ENCODE measurements at regions not wholly inside any gene's neighbourhood (a gene's known extent, or its start where the extent isn't known, plus 50 kb on each side); places are given as distances from the start of the nearest gene placed in this dataset.

DNA sequence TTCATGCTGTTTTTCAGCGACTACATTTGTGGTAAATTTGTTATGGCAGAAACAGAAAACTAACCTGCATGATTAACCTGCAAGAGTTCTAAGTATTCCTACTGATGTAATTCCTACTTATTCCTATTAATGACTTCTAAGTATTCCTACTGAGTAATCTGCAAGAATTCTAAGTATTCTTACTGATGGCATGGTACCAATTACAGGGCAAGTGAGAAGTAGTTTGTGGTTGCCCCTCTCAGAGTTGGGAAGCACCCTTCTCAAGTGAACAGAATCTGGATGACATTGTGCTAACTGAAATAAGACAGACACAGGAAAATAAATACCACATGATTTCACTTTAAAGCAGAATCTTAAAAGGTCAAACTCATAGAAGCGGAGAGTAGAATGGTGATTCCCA lies 100.9 kb upstream of the CPNE8 start:
- DNase-seq (ENCODE audit: low spot score), result no peak
- H3K27ac ChIP-seq (ENCODE audit: low read depth, low read length, poor library complexity, severe bottlenecking), result no peak overlapping the region
- H3K4me1 ChIP-seq (ENCODE audit: insufficient read depth, low read length, poor library complexity, severe bottlenecking), result no peaks in the 10 kb centered on the region
- TF ChIP-seq EZH2 (IDR thresholded peaks at IDR 0.05; ENCODE audit: borderline replicate concordance, low read depth, low read length, poor library complexity, severe bottlenecking), result no peak
- TF ChIP-seq, protein P1, sequence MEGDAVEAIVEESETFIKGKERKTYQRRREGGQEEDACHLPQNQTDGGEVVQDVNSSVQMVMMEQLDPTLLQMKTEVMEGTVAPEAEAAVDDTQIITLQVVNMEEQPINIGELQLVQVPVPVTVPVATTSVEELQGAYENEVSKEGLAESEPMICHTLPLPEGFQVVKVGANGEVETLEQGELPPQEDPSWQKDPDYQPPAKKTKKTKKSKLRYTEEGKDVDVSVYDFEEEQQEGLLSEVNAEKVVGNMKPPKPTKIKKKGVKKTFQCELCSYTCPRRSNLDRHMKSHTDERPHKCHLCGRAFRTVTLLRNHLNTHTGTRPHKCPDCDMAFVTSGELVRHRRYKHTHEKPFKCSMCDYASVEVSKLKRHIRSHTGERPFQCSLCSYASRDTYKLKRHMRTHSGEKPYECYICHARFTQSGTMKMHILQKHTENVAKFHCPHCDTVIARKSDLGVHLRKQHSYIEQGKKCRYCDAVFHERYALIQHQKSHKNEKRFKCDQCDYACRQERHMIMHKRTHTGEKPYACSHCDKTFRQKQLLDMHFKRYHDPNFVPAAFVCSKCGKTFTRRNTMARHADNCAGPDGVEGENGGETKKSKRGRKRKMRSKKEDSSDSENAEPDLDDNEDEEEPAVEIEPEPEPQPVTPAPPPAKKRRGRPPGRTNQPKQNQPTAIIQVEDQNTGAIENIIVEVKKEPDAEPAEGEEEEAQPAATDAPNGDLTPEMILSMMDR (conservative IDR thresholded peaks at IDR 0.05; ENCODE audit: low read depth, low read length), result no peak
- intact Hi-C loops (cut with micrococcal nuclease; ENCODE audit: unreplicated experiment), result no loop called here
- ChIA-PET POLR2A (ENCODE audit: low non-redundant PET) (no interaction called here), CTCF (no interaction called here)
- no TSS peak for BruUV-seq (replicated peaks)
- no peaks in the 10 kb centered on the region for H3K9me3 ChIP-seq (ENCODE audit: low read depth, low read length, poor library complexity, severe bottlenecking)
- H3K4me3 ChIP-seq (ENCODE audit: low read depth, low read length, poor library complexity, severe bottlenecking), result no peak overlapping the region
- no peaks in the 10 kb centered on the region for H3K27me3 ChIP-seq (replicated peaks; ENCODE audit: insufficient read depth, low read depth, low read length, poor library complexity)
- no peaks in the 10 kb centered on the region for H3K36me3 ChIP-seq (ENCODE audit: insufficient read depth, low read length, poor library complexity, severe bottlenecking)

DNA sequence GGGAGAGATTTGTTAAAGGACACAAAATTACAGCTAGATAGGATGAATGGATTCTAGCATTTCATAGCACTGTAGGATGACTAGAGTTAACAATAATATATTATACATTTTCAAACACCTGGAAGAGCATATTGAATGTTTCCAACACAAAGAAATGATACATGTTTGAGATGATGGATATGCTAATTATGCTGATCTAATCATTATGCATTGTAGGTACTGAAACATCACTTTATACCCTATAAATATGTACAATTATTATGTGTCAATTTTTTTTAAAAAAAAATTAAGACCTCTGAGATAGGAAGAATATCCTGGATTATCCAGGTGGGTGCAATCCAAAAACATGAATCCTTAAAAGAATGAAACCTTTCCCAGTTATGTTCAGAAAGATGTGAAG lies 100.3 kb upstream of the CPNE8 start:
- Histone ChIP-seq H3K36me3 (ENCODE audit: insufficient read depth, low read length, poor library complexity, severe bottlenecking) (no peaks in the 10 kb centered on the region), H3K27me3 (replicated peaks; ENCODE audit: insufficient read depth, low read depth, low read length, poor library complexity) (no peaks in the 10 kb centered on the region), H3K9me3 (ENCODE audit: low read depth, low read length, poor library complexity, severe bottlenecking) (no peaks in the 10 kb centered on the region), H3K27ac (ENCODE audit: low read depth, low read length, poor library complexity, severe bottlenecking) (no peak overlapping the region), H3K4me1 (ENCODE audit: insufficient read depth, low read length, poor library complexity, severe bottlenecking) (no peaks in the 10 kb centered on the region), H3K4me3 (ENCODE audit: low read depth, low read length, poor library complexity, severe bottlenecking) (no peak overlapping the region)
- DNase-seq (ENCODE audit: low spot score), result no peak
- no TSS peak for BruUV-seq (replicated peaks)
- TF ChIP-seq EZH2 (IDR thresholded peaks at IDR 0.05; ENCODE audit: borderline replicate concordance, low read depth, low read length, poor library complexity, severe bottlenecking), result no peak
- TF ChIP-seq, protein P1 (conservative IDR thresholded peaks at IDR 0.05; ENCODE audit: low read depth, low read length), result no peak
- ChIA-PET CTCF (no interaction called here), POLR2A (ENCODE audit: low non-redundant PET) (no interaction called here)
- intact Hi-C loops (cut with micrococcal nuclease; ENCODE audit: unreplicated experiment), result no loop called here

DNA sequence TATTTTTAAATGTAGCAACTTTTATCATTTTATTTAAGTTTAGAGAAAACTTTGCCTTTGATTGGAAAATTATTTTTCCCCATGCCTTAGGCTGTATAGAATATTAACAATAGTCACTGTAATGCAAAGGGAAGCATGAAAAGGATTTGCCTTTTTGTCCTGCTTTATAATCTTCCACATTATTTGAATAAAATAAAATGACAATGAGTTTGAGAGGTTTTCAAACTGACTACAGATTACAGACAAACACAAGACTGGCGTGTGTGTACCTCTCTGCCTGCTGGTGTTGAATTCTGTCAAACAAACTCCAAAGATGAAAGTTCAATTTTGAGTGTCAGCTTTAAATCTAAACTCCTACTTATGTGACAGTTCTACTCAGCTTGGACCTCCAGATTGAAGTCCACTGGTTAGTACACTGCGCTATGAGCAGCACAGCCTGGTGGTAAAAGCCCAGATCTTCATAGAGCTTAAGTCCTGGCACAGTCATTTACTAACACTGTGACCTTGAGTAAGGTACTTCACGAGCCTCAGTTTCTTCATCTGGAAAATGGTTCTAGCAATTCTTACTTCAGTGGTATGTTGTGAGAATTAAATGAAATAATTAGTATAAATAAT lies 98.3 kb upstream of the CPNE8 start:
- H3K4me3 ChIP-seq (ENCODE audit: low read depth, low read length, poor library complexity, severe bottlenecking), result no peak overlapping the region
- BruUV-seq (replicated peaks), result no TSS peak

DNA sequence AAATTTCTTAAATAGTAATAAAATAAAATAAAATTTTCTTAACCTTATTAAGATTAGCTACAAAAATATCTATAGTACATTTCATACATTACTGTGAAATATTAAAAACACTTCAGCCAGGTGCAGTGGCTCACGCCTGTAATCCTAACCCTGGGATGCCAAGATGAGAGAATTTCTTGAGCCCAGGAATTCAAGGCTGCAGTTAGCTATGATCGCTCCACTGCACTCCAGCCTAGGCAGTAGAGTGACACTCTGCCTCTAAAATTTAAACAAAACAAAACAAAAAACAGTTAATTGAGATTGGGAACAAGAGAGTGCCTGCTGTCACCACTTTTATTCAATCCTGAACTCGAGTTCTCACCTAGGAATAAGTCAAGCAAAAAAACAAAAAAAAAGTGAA lies 95.0 kb upstream of the CPNE8 start:
- no peaks in the 10 kb centered on the region for H3K4me1 ChIP-seq (ENCODE audit: insufficient read depth, low read length, poor library complexity, severe bottlenecking)
- no peak overlapping the region for H3K27ac ChIP-seq (ENCODE audit: low read depth, low read length, poor library complexity, severe bottlenecking)
- ChIA-PET POLR2A (ENCODE audit: low non-redundant PET) (no interaction called here), CTCF (no interaction called here)
- H3K36me3 ChIP-seq (ENCODE audit: insufficient read depth, low read length, poor library complexity, severe bottlenecking), result no peaks in the 10 kb centered on the region
- DNase-seq (ENCODE audit: low spot score), result no peak
- H3K27me3 ChIP-seq (replicated peaks; ENCODE audit: insufficient read depth, low read depth, low read length, poor library complexity), result no peaks in the 10 kb centered on the region
- H3K4me3 ChIP-seq (ENCODE audit: low read depth, low read length, poor library complexity, severe bottlenecking), result no peak overlapping the region
- TF ChIP-seq, protein P1 (conservative IDR thresholded peaks at IDR 0.05; ENCODE audit: low read depth, low read length), result no peak
- TF ChIP-seq EZH2 (IDR thresholded peaks at IDR 0.05; ENCODE audit: borderline replicate concordance, low read depth, low read length, poor library complexity, severe bottlenecking), result no peak
- no TSS peak for BruUV-seq (replicated peaks)
- H3K9me3 ChIP-seq (ENCODE audit: low read depth, low read length, poor library complexity, severe bottlenecking), result no peaks in the 10 kb centered on the region
- intact Hi-C loops (cut with micrococcal nuclease; ENCODE audit: unreplicated experiment), result no loop called here

More for the DNA sequence above, 98.3 kb upstream of the CPNE8 start:
- Histone ChIP-seq H3K27ac (ENCODE audit: low read depth, low read length, poor library complexity, severe bottlenecking) (no peak overlapping the region), H3K36me3 (ENCODE audit: insufficient read depth, low read length, poor library complexity, severe bottlenecking) (no peaks in the 10 kb centered on the region), H3K4me1 (ENCODE audit: insufficient read depth, low read length, poor library complexity, severe bottlenecking) (no peaks in the 10 kb centered on the region), H3K9me3 (ENCODE audit: low read depth, low read length, poor library complexity, severe bottlenecking) (no peaks in the 10 kb centered on the region), H3K27me3 (replicated peaks; ENCODE audit: insufficient read depth, low read depth, low read length, poor library complexity) (no peaks in the 10 kb centered on the region)
- ChIA-PET POLR2A (ENCODE audit: low non-redundant PET) (no interaction called here), CTCF (no interaction called here)
- no peak for DNase-seq (ENCODE audit: low spot score)
- intact Hi-C loops (cut with micrococcal nuclease; ENCODE audit: unreplicated experiment), result no loop called here
- no peak for TF ChIP-seq EZH2 (IDR thresholded peaks at IDR 0.05; ENCODE audit: borderline replicate concordance, low read depth, low read length, poor library complexity, severe bottlenecking)
